C4-2B (cell line): ENCODE measurements at regions not wholly inside any gene's neighbourhood (a gene's known extent, or its start where the extent isn't known, plus 50 kb on each side); places are given as distances from the start of the nearest gene placed in this dataset.

ENCODE experiments used
- H3K27ac ChIP-seq: fragments of 450-650 bp; 2 replicates; pipeline ENCODE4 v1.5.1; 2017
- ZFX ChIP-seq: fragments of 450-650 bp; IDR thresholded peaks from 2 replicates; pipeline ENCODE4 v1.6.1; 2017
- TF ChIP-seq, protein P1 (sequence below): fragments of 450-650 bp; conservative IDR thresholded peaks from 2 replicates; pipeline ENCODE4 v1.5.1; 2017; ENCODE audit warnings: mild to moderate bottlenecking

GRCh38 chr5:26323794-26324193, 714.6 kb downstream of the CDH9 start:
- H3K27ac ChIP-seq: no peak overlapping the region
- TF ChIP-seq ZFX: no peak
- TF ChIP-seq, protein P1, sequence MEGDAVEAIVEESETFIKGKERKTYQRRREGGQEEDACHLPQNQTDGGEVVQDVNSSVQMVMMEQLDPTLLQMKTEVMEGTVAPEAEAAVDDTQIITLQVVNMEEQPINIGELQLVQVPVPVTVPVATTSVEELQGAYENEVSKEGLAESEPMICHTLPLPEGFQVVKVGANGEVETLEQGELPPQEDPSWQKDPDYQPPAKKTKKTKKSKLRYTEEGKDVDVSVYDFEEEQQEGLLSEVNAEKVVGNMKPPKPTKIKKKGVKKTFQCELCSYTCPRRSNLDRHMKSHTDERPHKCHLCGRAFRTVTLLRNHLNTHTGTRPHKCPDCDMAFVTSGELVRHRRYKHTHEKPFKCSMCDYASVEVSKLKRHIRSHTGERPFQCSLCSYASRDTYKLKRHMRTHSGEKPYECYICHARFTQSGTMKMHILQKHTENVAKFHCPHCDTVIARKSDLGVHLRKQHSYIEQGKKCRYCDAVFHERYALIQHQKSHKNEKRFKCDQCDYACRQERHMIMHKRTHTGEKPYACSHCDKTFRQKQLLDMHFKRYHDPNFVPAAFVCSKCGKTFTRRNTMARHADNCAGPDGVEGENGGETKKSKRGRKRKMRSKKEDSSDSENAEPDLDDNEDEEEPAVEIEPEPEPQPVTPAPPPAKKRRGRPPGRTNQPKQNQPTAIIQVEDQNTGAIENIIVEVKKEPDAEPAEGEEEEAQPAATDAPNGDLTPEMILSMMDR: no peak

- no peak overlapping the region for H3K27ac ChIP-seq
- no peak for TF ChIP-seq ZFX
- TF ChIP-seq, protein P1: no peak
These were observed 717.1 kb downstream of the CDH9 start for GRCh38 chr5:26321278-26321677.

DNA sequence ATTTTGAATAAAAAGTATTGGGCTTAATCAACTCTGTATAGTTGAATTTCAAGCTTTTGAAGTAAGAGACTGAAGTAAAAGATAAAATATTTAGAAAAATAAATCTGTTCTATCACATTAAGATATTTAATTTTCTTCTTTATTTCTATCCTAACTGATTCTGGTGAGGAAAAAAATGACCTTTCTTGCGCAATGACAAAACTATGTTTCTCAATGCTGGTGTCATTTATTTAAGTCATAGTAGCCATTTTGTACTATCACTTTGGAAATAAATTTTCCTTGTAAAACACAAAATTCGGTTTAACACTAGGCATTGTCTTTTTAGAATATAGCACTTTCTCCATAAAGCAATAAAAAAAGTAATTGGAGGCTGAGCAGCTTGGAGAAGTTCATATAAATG, 728.0 kb downstream of the CDH9 start:
- TF ChIP-seq, protein P1: no peak
- no peak for TF ChIP-seq ZFX
- no peak overlapping the region for H3K27ac ChIP-seq

- TF ChIP-seq ZFX: no peak
- TF ChIP-seq, protein P1: no peak
- H3K27ac ChIP-seq: no peak overlapping the region
These were observed 742.8 kb downstream of the CDH9 start for GRCh38 chr5:26295541-26295940.

DNA sequence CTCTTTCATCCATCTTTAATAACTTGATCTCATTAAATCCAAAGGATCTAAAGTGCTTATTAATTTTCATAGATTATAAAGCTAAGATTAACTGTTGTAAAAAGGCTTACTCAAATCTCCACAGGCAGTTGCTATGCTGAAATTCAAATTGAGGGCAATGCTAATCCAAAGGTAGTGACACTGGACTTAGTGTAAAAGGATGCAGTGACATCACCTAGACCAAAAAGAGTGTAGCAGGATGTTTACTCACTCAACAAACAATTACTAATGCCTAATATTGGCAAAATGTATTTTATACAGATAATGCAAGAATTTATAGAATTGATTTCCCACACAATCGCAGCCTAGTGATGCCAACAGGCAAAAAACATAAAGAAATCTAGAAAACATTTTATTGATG, 756.2 kb downstream of the CDH9 start:
- H3K27ac ChIP-seq: no peak overlapping the region
- TF ChIP-seq ZFX: no peak

DNA sequence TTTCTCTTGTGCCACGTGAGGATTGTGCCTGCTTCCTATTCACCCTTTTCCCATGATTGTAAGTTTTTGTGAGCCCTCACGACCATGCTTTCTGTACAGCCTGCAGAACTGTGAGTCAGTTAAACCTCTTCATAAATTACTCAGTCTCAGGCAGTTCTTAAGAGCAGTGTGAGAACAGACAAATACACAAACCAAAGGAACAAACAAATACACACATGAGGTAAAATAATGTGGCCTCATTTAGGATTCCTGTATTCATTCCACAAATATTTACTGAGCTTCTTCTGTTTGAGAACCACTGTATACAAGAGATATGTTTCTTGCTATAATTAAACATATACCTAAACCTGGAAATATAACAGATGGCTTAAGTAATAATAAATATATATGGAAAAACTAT, 760.3 kb downstream of the CDH9 start:
- TF ChIP-seq ZFX: no peak
- TF ChIP-seq, protein P1: no peak

GRCh38 chr5:26259081-26259480, 779.3 kb downstream of the CDH9 start:
- TF ChIP-seq, protein P1: no peak
- TF ChIP-seq ZFX: no peak
- H3K27ac ChIP-seq: no peak overlapping the region

More for the DNA sequence above, 760.3 kb downstream of the CDH9 start:
- H3K27ac ChIP-seq: no peak overlapping the region

DNA sequence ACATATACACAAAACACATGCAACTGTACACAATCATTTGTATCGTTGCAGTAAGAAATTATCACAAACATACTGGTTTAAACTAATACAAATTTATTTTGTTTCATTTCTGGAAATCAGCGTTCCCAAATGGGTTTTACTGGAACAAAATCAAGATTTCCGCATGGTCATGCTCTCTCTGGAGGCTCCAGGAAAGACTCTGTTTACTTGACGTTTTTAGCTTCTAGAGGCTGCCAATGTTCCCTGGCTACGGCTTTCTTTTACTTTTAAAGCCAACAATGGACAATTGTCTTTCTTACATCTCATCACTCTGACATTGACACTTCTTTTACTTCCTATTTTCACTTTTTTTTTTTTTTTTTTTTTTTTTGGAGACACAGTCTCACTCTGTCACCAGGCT, 793.1 kb downstream of the CDH9 start:
- TF ChIP-seq, protein P1: no peak
- no peak for TF ChIP-seq ZFX
- H3K27ac ChIP-seq: no peak overlapping the region
